Stimulated activated CD8-positive, alpha-beta memory T cell treated with anti-CD3 and anti-CD28 coated beads, Interleukin-2, amount 100 ng/mL, for 1 hour (primary cell): ENCODE measurements at regions not wholly inside any gene's neighbourhood (a gene's known extent, or its start where the extent isn't known, plus 50 kb on each side); places are given as distances from the start of the nearest gene placed in this dataset.

Source experiments
- DNase-seq, 2 donors: peaks; one replicate each; pipeline ENCODE4 v3.0.0-alpha.2; 2020; ENCODE audit warnings: low read depth in 2 of 2

DNA sequence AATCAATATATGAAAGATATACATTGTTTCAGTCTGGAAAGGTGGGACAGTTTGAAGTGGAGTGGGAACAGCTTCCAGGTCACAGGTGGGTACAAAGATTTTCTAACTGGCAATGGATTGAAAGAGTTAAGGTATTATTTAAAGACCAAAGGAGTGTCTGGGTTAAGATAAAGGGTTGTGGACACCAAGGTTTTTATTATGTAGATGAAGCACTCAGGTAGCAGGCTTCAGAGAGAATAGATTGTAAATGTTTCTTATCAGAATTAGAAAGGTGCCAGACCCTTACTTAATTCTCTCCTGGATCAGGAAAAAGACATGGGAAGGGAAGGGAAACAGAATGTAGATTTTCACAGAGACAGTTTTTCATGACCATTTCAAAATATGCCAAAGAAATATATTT, 1174.8 kb downstream of the MAT2B start:
- no peak for DNase-seq

DNA sequence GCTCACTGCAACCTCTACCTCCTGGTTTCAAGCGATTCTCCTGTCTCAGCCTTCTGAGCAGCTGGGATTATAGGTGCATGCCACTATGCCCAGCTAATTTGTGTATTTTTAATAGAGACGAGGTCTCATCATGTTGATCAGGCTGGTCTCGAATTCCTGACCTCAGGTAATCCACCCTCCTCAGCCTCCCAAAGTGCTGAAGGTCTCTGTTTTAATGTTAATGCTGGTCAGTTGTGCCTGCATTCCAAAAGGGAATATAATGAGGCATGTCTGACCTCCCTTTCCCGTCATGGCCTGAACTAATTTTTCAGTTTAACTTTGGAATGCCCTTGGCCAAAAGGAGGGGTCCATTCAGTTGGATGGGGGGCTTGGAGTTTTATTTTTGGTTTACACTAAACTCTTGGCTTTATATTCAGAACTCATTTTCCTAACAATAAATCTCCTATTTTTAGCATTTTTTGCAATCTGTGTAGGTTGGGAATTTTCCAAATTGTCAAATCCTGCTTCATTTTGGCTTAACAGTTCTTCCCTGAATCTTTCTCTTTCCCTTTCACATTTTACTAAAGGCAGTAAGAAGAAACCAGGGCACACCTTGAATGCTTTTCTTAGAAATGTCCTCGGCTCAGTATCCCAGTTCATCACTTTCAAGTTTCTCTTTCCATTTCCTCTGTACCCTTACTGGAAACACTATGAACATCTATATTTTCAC, 1175.5 kb downstream of the MAT2B start:
- DNase-seq, result no peak

DNA sequence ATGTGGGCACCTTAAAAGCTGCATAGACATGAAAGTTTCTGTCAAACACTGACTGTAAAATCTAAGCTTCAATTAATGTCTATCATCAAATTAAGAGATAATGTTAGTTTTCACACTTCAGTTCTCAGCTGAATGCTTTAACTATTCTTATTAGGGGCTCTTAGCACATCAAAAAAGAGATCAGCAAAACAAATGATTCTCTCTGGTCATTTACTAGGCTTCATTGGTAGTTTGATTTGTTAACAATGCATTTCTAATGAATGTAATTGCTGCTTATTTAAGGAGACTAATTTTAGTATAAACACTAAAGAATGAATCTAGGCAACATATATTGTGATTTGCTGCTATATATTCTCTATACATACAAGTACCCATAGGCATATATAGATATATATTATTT, 1182.0 kb downstream of the MAT2B start:
- DNase-seq, result no peak

DNA sequence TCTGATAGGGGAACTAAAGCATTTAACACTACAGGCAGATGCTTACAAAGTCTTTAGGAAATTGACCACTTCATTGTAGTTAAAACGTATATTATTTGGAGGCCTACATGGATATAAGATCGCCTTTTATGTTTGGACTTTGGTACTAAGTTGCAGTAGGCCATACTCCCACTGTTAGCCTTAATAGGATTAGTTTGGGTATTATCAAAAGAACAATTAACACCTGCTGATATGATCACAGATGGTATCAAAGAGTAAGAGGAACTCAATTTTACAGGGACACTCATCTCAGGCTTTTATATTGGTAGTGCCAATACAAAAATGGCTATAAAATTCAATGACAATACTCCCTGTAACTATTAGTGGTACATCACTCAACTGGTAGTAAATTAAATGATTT, 1183.0 kb downstream of the MAT2B start:
- no peak for DNase-seq

DNA sequence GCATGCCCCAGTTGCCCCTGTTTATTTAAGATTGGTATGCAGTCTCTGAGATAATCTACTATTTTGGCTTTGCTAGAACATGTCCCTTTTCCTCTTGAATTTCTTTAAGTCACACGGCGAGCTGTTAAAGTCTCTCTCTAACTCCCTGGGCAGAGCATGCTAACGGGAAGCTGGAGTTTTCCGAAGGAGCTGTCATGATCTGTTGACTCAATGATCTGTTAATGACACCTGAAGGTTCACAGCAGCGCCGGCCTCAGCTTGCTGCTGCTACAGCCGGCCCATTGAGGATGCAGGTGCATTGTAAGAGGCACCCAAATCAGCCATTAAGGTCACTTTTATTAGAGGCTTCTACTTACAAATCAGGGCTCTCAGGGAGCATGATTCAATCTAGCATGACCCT, 1203.4 kb downstream of the MAT2B start:
- no peak for DNase-seq

DNA sequence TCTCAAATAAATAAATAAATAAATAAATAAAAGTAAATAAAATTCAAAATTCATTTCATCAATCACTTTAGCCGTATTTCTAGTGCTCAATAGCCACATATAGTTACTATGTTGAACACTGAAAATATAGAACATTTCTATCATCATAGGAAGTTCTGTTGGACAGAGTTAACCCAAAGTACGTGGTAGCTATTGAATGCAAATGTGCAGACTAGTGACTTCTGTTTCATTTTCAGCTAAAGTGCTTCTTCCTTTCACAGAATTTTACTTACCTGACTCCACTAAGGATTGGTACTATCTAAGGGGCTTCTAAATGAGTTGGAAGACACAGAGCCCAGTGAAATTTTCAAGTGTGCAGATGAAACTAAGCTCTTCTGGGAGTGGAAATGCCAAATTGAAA, 1208.3 kb downstream of the MAT2B start:
- DNase-seq, result no peak

DNA sequence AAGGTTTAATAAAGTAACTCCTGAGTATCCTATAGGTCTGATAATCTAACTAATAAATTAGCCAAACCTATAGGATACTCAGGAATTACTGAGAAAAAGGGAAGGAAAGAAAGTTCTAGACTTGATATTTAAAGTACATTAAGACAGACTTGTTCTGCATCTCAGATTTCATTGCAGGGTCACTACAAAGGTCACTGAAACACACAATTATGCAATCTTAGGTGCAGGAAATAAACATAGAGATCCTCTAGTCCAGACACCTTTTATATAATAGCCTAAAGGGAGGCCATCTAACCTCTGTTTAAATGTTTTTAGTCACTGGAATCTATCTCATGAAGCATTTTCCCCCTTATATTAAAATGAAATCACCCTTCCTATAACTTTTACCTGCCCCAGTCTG, 1215.7 kb downstream of the MAT2B start:
- DNase-seq, result no peak

DNA sequence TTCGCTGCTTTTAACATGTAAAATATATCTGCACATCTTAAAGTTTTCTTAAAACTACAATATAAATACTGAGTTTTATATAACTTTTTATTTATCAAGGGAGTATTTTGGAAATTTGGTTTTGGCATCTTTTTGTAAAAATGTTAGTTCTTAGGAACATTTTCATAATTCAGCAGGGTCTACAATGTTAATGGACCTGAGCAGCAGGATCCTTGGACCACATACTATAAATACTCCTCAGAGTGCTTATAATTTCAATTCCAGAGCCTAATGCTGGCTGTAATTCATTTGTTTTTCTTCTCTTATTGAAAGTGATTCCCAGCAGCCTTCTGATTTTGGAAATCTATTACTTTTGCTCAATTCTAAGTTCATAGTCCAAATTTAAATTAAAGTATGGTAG, 1216.2 kb downstream of the MAT2B start:
- no peak for DNase-seq

DNA sequence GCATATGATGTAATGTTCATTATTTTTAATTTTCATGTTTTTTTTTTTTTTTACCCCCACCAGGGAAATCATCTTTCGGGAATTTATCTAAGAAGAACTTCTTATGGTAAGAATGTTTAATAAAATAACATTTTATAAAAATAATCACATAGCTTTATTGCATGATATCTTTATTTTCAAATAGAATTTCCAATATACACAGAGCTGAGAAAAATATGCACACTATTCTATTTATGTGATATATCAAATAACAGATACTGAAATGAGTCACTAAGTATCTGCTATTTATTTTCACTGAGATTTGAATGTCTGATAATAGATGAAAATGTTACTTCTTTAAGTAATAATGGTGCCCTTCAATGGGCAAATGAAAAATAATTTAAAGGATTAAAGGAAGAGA, 1217.3 kb downstream of the MAT2B start:
- no peak for DNase-seq

DNA sequence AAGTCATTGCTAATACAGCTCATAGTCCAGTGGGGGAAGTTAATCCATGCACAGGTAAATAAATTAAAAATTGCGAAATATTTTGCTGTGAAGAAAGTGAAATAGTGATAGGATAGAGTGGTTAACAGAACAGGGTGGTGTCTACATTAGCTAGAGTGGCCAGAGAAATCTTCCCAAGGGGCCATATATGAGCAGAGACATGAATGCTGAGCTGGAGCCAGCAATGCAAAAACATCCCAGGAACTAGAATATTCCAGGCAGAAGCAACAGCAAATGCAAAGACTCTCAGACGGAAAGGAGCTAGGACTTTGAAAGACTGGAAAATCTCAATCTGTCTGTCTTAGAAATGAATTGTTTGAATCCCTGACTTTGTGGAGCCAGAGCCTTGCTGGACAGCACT, 1221.6 kb downstream of the MAT2B start:
- DNase-seq, result no peak

DNA sequence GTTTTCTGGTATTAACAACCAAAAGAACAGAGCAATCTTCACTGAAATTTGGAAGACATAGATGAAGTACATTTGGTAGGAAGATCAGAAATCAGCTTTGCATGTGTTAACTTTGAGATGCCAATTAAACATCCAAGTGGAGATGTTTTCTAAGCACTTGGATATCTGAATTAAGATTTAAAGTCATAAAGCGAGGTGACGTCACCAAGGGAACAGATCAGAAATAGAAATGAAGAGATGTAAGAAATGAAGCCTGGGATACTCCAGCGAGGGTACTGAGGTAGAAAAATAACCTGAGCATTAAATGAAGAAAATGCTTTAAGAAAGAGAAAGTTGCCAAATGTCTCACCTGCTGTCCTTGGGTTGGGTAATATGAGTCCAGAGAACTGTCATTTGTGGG, 1223.3 kb downstream of the MAT2B start:
- no peak for DNase-seq

DNA sequence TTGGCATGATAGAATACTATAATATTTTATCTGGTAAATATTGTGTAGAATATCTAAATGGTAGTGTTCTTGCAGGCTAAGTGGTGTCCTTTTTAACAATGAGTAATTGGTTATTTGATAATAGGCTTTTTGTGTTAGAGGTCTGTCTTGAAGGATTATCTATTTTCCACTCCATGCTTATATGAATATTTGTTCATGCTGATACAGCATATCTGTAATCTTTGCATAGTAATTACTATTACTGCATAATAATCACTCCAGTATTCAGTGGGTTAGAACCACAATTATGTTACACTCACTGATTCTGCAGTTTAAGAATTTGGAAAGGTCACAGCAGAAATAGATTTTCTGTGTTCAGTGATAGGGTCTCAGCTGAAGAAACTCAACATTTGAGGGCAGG, 1229.9 kb downstream of the MAT2B start:
- no peak for DNase-seq

DNA sequence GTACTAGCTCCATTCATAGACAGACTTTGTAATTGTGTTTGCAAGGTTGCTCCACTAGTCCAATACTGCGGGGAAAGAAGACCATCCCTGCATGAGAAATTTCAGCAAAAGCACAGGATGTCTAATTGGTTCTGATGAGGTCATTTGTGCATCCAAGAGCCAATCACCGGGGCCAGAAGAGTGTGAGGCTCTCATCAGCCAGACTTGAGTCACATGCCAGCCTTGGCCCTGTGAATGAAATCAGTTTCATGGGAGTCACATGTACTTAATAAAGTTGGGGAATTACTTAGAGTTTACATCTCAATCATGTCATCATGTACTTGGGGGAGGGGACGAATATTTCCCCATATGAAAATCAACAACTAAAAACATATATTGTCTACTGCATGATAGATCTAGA, 1236.0 kb downstream of the MAT2B start:
- DNase-seq, result no peak

DNA sequence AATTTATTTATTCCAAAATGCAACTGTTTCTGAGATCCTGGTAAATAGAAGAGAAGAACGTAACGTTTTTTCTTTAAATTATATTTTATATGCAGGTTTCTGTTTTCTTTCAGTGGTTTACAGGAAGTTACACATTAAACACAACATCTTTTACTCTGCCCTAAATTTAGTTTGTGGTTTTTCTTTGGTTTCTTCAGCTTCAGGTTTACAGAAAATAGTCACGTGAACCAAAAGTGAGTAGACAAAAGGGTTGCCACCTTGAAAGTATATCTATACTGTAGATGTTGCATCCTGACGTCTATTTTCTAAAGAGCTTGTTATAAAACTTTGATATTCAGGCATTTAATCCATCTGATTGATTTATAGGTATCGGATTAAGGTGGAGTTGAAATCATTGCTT, 1236.6 kb downstream of the MAT2B start:
- no peak for DNase-seq

DNA sequence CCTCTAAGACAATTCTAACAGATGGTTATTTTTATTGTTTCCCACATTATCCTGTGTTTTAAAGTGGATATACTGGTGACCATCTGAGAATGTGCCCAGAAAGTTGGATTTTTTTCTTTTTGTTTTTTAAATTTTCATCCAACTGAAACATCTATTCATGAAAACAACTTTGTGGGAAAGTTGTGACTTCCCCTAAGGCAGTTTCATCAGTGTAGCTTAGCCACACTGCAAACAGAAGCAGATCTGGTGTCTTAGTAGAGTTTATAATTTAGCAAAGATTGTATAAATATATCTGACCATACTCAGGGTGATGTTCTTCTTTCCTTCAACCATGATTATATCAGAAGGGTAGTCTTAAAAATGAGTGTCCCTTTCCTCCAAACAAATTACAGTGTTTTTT, 1241.3 kb downstream of the MAT2B start:
- no peak for DNase-seq

DNA sequence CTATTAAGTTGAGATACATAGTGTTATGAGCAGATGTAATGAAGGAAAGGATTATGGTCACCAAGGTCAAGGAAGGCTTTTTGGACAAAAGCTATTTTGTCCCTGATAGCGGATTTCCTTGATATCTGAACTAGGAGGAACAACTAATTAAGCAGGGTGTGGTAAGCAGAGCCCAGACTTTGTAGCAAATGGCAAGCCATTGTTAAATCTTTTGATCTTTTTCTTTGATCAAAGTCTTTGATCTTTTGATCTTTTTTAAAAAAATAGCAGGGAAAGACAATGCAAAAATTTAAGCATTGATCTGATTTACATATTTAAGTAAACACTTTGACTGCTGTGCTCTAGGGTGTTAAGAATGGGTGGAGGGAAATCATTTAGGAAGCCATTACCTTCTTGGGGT, 1242.0 kb downstream of the MAT2B start:
- no peak for DNase-seq

DNA sequence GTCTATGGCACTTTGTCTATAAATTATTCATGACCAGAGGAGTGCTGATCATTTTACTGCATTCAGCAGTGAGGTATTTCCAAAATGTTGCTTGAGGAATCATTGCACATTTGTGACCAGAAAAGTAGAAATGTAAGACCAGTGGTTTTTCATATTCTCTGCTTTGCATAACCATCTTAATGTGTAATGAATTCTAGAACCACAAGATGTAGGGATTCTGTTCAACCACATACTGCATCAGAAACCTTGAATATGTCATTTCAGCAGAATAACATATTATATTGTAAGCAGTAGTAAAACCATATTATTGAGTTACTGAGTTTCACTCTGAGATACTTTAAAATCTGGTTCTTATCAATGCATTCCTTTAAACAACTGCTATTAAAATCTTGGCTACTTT, 1243.4 kb downstream of the MAT2B start:
- no peak for DNase-seq

DNA sequence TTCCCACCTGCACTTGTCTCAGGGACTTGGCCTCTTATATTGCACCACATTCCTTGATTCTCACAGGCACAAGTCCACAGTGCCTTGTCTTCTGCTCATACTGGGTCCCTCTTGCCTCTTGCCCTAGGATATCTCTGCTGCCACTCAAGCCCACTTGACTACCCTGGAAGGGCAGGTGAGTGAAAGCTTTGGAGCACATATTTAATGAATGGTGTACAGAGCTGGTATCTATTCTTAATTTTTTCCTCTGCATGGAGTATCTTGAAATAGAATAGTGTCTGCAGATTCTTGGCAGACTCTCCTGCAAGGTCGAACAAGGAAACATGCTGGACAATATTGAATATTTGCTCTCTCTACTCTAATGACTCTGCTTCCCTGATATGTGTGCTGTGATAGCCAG, 1248.0 kb downstream of the MAT2B start:
- no peak for DNase-seq

DNA sequence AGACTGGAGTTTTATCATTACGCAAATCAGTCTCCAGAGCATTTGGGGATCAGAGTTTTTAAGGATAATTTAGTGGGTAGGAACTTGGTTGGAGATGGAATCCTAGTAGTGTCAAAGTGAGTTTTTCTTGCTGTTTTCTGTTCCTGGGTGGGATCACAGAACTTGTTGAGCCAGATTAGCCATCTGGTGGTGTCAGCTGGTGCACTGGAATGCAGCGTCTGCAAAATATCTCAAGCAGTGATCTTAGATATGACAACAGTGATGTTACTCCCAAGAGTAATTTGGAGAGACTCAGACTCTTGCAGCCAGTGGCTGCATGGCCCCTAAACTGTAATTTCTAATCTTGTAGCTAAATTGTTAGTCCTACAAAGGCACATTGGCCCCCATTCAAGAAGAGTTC, 1257.8 kb downstream of the MAT2B start:
- no peak for DNase-seq

DNA sequence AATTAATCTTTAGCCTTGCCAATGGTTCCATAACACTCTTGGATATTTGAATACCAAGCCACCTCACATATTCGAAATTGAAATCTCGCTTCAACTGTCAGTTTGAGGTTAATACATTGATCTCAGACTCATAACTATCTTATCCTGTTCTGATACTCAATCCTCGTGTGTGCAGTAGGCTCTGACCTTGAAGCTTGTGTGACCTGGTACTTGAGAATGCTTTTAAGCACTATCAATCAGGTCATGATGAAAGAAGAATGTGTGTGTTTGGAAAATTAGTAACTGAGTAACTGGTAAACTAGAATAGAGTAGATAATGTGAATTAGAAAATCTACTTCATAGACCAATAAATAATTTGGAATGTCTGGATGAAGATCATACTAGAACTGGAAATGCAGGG, 1266.7 kb downstream of the MAT2B start:
- no peak for DNase-seq

DNA sequence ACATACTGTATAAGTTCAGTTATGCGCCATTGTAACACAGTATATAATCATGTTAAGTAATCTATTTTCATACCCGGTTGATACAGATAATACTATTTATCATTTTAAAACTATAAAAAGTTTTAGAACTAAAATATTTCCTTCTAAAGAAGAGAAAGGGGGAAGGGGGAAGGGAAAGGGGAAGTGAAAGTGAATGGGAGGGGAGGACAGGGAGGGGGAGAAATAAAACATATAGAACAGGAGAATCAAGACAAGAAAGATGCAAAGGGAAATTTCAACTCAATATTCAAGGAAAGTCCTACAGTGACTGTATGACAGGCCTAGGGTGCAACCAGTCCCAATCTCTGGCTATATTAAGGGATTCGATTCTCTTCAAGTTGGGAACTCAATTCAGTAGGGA, 1278.8 kb downstream of the MAT2B start:
- no peak for DNase-seq

DNA sequence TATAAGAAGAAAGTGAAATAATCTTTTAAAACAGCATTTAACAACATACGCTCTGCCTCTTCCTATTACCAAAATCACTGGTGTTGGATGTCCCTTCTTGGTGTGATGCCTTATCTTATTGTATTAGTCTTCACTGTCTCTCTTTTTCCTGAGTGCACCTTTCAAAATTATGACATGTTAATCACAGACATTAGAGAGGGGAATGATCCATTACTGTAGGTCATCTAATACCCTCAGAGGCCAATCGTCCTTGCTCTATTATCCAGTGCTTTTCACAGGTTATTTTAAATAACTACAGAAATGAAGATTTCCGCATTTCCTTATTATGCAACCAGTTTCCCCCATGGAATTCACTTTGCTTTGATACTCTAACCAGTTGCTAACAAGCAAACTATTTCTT, 1292.7 kb downstream of the MAT2B start:
- DNase-seq, result no peak

DNA sequence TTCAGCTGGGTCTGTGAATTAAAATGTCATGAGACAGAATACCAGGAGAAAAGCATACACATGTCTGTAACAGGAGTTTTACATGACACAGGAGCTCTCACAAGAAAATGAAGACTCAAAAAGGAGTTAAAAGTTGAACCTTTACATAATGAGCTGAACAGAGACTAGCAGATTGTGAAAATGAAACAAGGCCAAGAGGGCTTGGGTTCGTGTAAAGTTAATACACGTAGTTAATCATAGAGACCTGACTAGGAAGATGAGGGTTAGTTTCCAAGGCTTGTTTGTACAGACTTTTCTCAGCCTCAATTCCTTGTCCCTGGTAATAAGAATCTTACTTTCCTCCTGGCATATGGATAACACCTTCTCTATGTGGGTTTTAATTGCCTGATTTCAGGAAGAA, 1294.0 kb downstream of the MAT2B start:
- DNase-seq, result no peak

DNA sequence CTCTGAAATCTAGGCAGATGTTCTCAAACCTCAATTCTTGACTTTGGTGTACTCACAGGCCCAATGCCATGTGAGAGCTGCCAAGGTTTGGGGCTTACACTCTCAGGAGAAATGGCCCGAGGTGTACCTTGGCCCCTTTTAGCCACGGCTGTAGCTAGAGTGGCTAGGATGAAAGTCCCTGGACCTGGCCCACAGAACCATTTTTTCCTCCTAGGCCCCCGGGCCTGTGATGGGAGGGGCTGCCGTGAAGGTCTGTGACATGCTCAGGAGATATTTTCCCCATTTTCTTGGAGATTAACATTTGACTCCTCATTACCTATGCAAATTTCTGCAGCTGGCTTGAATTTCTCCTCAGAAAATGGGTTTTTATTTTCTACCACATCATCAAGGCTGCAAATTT, 1296.5 kb downstream of the MAT2B start:
- no peak for DNase-seq

DNA sequence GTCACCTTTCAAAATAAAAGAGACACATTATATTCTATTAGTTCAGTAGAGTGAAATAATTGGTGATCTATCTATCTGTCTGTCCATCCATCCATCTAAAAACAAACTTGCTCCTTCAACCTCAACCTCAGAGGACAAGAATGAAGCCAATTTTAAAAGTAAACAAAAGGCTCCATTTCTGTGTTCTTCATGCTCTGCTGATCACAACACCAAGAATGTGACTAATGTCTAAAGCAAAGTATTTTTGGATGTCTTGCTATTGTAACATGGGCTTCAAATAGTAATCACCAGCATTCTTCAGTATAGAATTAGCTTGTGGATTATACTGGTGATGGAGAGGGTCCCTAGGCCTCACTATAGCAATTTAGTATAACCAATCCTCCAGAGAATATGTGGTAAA, 1304.4 kb downstream of the MAT2B start:
- no peak for DNase-seq
